ENCODE measurements at regions not wholly inside any gene's neighbourhood (a gene's known extent, or its start where the extent isn't known, plus 50 kb on each side); places are given as distances from the start of the nearest gene placed in this dataset.

DNA sequence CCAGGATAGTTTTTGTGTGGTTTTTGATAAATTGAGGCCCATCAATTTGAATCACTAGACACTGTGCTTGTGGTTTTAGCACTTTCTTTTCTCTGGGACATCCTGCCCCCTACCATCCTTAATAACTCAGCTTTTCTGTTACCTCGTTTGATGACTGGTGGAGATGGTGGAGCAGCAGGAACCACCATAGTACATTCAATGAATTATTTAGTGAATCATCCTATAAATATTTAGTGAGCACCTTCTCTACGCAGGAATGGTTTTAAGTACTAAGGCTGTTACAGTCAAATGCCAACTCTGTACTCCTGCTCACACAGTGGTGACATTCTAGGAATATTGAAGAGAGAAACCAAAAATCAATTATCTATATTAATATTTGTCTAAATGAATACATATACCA is 585.2 kb downstream of the HAO1 start:
- H4K20me1 ChIP-seq (ENCODE audit: control insufficient read depth, insufficient read depth, low read length, poor library complexity, severe bottlenecking), result no peaks in the 10 kb centered on the region
- H2AFZ ChIP-seq (ENCODE audit: insufficient read depth, low read depth, low read length, poor library complexity, severe bottlenecking), result no peak overlapping the region
- no peak overlapping the region for H3K4me2 ChIP-seq (replicated peaks; ENCODE audit: low read depth, low read length, poor library complexity, severe bottlenecking)
- Mint-ChIP-seq H3K27me3 (no peaks in the 10 kb centered on the region), H3K4me1 (no peaks in the 10 kb centered on the region), H3K4me3 (no peak overlapping the region), H3K9me3 (ENCODE audit: insufficient read depth) (peaks cover 4% of the 10 kb centered on the region), H3K27ac (no peak overlapping the region)
- no CpG with 5 or more reads among the region's 2 CpGs for WGBS (ENCODE audit: insufficient coverage)
- no peak for TF ChIP-seq EZH2 (IDR thresholded peaks at IDR 0.05; ENCODE audit: borderline replicate concordance, insufficient read depth, low read depth, low read length, poor library complexity, severe bottlenecking)
- TF ChIP-seq, protein P1, sequence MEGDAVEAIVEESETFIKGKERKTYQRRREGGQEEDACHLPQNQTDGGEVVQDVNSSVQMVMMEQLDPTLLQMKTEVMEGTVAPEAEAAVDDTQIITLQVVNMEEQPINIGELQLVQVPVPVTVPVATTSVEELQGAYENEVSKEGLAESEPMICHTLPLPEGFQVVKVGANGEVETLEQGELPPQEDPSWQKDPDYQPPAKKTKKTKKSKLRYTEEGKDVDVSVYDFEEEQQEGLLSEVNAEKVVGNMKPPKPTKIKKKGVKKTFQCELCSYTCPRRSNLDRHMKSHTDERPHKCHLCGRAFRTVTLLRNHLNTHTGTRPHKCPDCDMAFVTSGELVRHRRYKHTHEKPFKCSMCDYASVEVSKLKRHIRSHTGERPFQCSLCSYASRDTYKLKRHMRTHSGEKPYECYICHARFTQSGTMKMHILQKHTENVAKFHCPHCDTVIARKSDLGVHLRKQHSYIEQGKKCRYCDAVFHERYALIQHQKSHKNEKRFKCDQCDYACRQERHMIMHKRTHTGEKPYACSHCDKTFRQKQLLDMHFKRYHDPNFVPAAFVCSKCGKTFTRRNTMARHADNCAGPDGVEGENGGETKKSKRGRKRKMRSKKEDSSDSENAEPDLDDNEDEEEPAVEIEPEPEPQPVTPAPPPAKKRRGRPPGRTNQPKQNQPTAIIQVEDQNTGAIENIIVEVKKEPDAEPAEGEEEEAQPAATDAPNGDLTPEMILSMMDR (IDR thresholded peaks at IDR 0.05), result no peak
- intact Hi-C loops (cut with micrococcal nuclease), result no loop called here
- H3K36me3 ChIP-seq (replicated peaks in 1 of 2; ENCODE audit: control extremely low read depth in 1 of 2, control insufficient read depth in 1 of 2, extremely low read depth in 1 of 2, insufficient read depth in 2 of 2, low read length in 1 of 2), result no peaks in the 10 kb centered on the region
- H3K4me1 ChIP-seq (ENCODE audit: control insufficient read depth in 2 of 2, insufficient read depth in 2 of 2, low read length in 2 of 2), result no peaks in the 10 kb centered on the region
- ChIA-PET POLR2A (no interaction called here), CTCF (no interaction called here)
- DNase-seq (no peak), ATAC-seq (ENCODE audit: low read depth) (no peak)
- H3K4me3 ChIP-seq (ENCODE audit: control extremely low read depth in 1 of 5, extremely low read depth in 1 of 5, insufficient read depth in 1 of 5, low read depth in 2 of 5, low read length in 4 of 5), result no peak overlapping the region
- H3K9ac ChIP-seq (ENCODE audit: low read length), result no peak overlapping the region
- H3K9me3 ChIP-seq (ENCODE audit: control extremely low read depth in 1 of 3, control insufficient read depth in 2 of 3, insufficient read depth in 1 of 3, low read length in 2 of 3), result no peaks in the 10 kb centered on the region
- no peaks in the 10 kb centered on the region for H3K79me2 ChIP-seq (ENCODE audit: control insufficient read depth, insufficient read depth, low read length)
- no peaks in the 10 kb centered on the region for H3K27me3 ChIP-seq (replicated peaks in 1 of 4; ENCODE audit: control extremely low read depth in 1 of 4, control insufficient read depth in 3 of 4, insufficient read depth in 4 of 4, low read length in 3 of 4)
- no peak overlapping the region for H3K27ac ChIP-seq (ENCODE audit: low read length in 2 of 2)

DNA sequence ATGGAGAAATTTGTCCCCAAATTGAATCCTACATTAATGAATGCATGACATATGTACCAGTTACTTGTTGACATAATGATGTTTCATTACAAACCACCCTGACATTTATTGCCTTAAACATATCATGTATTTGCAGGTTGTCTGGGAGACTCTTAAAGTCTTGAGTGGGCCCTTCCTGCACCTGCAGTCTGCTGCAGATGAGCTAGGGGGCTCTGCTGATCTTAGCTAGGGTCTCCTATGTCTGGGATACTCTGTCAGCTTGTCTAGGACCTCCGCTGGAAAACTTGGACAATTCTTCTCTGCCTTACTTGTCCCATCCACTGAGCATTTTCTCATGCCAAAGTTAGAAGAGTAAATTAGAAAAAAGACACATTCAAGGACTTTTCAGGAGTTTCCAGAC is 581.6 kb downstream of the HAO1 start:
- Histone ChIP-seq H3K36me3 (replicated peaks in 1 of 2; ENCODE audit: control extremely low read depth in 1 of 2, control insufficient read depth in 1 of 2, extremely low read depth in 1 of 2, insufficient read depth in 2 of 2, low read length in 1 of 2) (no peaks in the 10 kb centered on the region), H3K4me3 (ENCODE audit: control extremely low read depth in 1 of 5, extremely low read depth in 1 of 5, insufficient read depth in 1 of 5, low read depth in 2 of 5, low read length in 4 of 5) (no peak overlapping the region), H3K4me2 (replicated peaks; ENCODE audit: low read depth, low read length, poor library complexity, severe bottlenecking) (no peak overlapping the region), H2AFZ (ENCODE audit: insufficient read depth, low read depth, low read length, poor library complexity, severe bottlenecking) (no peak overlapping the region), H3K9me3 (ENCODE audit: control extremely low read depth in 1 of 3, control insufficient read depth in 2 of 3, insufficient read depth in 1 of 3, low read length in 2 of 3) (no peaks in the 10 kb centered on the region), H3K27me3 (replicated peaks in 1 of 4; ENCODE audit: control extremely low read depth in 1 of 4, control insufficient read depth in 3 of 4, insufficient read depth in 4 of 4, low read length in 3 of 4) (no peaks in the 10 kb centered on the region), H3K27ac (ENCODE audit: low read length in 2 of 2) (no peak overlapping the region), H4K20me1 (ENCODE audit: control insufficient read depth, insufficient read depth, low read length, poor library complexity, severe bottlenecking) (no peaks in the 10 kb centered on the region), H3K79me2 (ENCODE audit: control insufficient read depth, insufficient read depth, low read length) (no peaks in the 10 kb centered on the region), H3K4me1 (ENCODE audit: control insufficient read depth in 2 of 2, insufficient read depth in 2 of 2, low read length in 2 of 2) (no peaks in the 10 kb centered on the region), H3K9ac (ENCODE audit: low read length) (no peak overlapping the region)
- no peak overlapping the region for H3K4me3 Mint-ChIP-seq
- POLR2A ChIA-PET, result no interaction called here
- H3K27ac Mint-ChIP-seq, result no peak overlapping the region
- peaks cover 4% of the 10 kb centered on the region for H3K9me3 Mint-ChIP-seq (ENCODE audit: insufficient read depth)
- TF ChIP-seq, protein P1 (IDR thresholded peaks at IDR 0.05), result no peak
- TF ChIP-seq EZH2 (IDR thresholded peaks at IDR 0.05; ENCODE audit: borderline replicate concordance, insufficient read depth, low read depth, low read length, poor library complexity, severe bottlenecking), result no peak
- no peak for DNase-seq
- no peaks in the 10 kb centered on the region for H3K4me1 Mint-ChIP-seq
- WGBS (ENCODE audit: insufficient coverage), result 67% methylated on average over 1 of the region's 1 CpG
- no peaks in the 10 kb centered on the region for H3K27me3 Mint-ChIP-seq
- intact Hi-C loops (cut with micrococcal nuclease), result no loop called here
- ATAC-seq (ENCODE audit: low read depth), result no peak
- CTCF ChIA-PET, result no interaction called here

Data from B cell (primary cell).